Left cardiac atrium (tissue), 4 donors: ENCODE measurements at regions not wholly inside any gene's neighbourhood (a gene's known extent, or its start where the extent isn't known, plus 50 kb on each side); places are given as distances from the start of the nearest gene placed in this dataset.

Experiments used
- ATAC-seq, 2 donors: fragments of 200-7000 bp; cut with Tn5 transposase; one replicate each; pipeline ENCODE4 v1.9.1; 2020; ENCODE audit warnings: mild to moderate bottlenecking in 2 of 2, moderate library complexity in 2 of 2
- DNase-seq: peaks from one replicate; pipeline ENCODE4 v3.0.0-alpha.2; 2020
- intact Hi-C, 2 donors: fragments of 100-400 bp; cut with DNase I; formaldehyde crosslinking; loops; one replicate each; pipeline versions ENCODE4 v1.14.1 to v1.15.1; 2022 to 2023
- donor health status: DM: no; HTN: yes; CAD: no.
- donor health status: DM: no; HTN: yes; CAD: no; lungs with severe emphysema.
- donor health status: DM: yes; HTN: yes; CAD: no.
- donor health status: Dilated cardiomyopathy.

DNA sequence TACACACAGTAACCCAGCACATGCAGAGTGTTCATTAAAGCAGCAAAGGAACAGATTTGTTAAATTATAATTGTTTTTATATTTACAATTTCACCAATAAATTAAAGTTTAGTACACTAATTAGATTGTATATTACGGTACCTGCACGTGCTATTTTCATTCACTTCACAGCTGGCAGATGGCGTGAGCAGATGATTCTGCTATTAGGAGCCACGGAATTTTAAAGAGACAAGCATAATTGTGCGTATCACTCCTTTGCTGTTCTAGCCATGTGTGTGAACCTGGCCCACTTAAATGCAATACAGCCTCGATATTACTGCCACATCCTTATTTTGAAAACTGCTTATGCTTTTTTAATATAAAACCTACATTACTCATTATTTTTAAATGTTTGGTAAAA lies 332.8 kb upstream of the SOX11 start:
- no peak for DNase-seq
- ATAC-seq: no peak
- intact Hi-C loops: no loop called here

DNA sequence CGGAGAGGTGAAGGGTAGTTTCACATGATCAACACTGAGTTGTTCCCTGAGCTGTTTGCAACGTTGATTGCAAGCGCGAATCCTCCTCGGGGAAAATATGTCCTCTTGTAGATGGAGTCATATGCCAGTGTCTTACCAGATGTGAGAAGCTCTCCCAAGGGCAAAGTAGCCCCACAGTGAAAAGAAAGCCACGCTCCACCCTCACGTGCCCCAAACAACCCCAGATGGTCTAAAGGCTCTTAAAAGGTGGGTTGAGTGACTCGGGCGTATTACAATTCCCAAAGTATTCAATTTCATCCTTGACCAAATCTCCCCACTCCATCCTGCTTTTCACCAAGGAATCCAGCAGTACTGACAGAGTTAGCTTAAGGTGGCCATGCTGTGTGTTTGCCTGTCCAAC lies 332.1 kb upstream of the SOX11 start:
- intact Hi-C loops: no loop called here
- no peak for DNase-seq
- no peak for ATAC-seq

DNA sequence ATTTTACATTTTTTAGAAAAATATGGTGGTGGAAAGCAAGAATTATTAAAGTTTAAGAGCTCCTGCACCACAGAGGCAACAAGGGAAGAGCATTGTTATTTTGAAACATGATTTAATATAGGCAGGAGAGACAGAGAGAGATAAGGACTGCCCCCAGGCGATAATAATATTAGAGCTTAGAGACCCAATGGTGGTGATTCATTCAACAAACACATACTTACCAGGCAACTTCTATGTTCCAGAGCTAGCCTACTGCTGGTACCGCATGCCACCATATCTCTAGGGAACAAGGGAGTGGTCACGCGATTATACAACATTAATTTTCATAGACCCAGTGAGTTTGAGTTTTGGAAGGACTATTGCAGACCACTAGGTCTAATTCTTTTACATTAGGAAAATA lies 327.8 kb upstream of the SOX11 start:
- intact Hi-C loops: no loop called here
- ATAC-seq: no peak

DNA sequence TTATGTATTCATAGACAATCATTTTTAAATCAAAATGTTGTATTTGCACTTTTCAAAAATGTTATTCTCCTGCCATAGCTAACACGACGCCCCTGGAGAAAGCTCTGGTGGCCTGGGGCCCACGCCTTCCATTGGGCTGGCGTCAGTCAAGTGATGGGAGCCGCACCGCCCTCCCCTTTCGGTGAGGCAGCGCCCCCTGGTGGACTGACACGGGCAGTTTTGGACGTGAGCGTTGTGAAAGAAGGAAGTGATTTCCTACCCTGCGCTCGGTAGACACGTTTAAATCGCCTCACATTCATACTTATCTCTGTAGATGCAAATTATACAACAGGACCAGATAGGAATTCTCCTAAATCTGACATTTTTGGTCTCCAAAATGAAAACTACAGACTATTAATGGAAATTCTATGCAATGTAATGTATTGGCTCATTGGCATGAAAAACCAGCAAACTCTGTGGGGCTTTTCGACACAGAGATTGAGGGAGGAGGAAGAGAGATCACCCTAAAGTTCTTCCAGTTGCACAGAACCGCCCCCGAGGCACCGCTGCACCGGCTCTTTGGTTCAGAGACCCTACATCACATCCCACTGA lies 326.2 kb upstream of the SOX11 start:
- peak; percentile 83 to 84 for ATAC-seq
- DNase-seq: peak; percentile 59
- intact Hi-C loops: loop anchor here in 1 of 2 donors (5.0 kb wide), 1 partner anchor 1409 kb away; no protein-coding TSS in a partner anchor

More for the DNA sequence above, 327.8 kb upstream of the SOX11 start:
- no peak for DNase-seq

DNA sequence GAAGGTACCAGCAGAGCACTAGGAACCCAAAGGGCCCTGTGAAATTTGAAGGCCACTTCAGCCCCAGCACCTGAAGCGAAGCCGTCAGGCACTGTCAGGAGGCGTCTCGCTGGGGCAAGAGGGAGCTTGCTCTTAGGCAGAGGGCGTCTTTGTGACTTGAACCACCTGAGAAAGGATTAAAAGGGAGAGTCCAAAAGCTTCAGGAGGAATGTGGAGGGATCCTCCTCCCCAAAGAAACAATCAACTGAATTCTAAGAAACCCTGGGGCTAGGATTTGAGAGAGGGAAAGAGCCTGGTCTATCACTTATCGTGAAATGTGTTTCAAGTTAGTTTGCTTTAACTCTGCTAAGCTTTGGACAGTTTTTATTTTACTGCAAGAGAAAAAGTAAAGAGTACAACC lies 324.9 kb upstream of the SOX11 start:
- DNase-seq (no peak), ATAC-seq (no peak)
- intact Hi-C loops: loop anchor here in 1 of 2 donors (5.0 kb wide), 1 partner anchor 1410 kb away; no protein-coding TSS in a partner anchor

DNA sequence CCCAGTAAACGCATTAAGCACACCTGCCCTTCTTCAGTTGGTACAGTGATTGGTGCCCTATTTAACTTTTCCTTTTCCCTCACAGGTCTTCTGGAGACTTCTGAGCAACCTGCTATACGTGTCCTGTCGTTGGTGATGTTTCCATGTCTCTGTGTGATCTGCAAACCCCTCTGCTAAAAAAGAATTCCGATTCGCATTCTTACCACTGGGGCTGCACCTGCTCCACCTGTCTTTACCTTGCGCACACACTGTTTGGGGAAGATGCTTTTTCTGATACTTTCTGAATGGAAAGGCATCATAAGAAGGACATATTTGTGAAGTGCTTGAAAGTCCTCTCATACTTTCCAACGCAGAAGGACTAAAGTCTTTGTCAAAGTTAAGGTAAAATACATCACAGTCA lies 323.9 kb upstream of the SOX11 start:
- intact Hi-C loops: loop anchor here in 1 of 2 donors (5.0 kb wide), 1 partner anchor 1411 kb away; no protein-coding TSS in a partner anchor
- ATAC-seq (no peak), DNase-seq (no peak)

DNA sequence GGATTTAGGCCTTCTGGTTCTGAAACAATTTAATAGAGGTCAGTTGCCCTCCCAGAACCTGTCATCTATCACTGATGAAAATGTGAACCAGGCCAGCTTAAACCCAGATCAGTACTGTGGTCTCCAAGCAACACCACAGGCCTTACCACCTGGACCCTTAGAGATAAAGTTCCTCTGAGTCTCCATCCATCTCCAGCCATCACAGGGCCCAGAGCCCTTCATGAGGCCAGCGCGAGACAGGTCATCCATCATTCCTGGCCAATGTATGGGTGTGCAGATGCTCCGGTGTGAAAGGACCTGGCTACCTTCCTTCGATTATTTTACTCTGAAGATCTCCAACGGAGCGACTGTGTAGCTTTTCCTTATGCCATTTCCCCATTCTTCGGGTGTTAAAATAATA lies 322.7 kb upstream of the SOX11 start:
- intact Hi-C loops: loop anchor here in 1 of 2 donors (5.0 kb wide), 1 partner anchor 1412 kb away; no protein-coding TSS in a partner anchor
- no peak for DNase-seq
- ATAC-seq: no peak

DNA sequence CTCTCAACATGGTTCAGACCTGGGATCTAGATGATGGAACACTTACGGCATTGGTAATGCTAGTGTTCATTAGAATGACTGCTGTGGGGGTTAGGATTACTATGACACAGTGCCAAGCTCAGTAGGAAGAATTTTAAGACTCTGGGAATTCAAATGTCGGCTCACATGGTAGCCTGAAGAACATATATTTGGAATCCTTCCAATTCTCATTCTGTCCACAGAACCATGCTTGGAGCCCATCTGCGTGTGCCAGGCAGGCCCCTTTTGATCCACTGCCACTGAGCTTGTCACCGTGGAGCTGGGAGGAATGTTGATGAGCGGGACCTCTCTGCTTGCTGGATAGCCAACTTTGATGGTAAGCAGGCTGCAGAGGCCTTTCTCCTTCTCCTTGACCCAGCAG lies 322.0 kb upstream of the SOX11 start:
- intact Hi-C loops: no loop called here
- no peak for DNase-seq
- no peak for ATAC-seq

DNA sequence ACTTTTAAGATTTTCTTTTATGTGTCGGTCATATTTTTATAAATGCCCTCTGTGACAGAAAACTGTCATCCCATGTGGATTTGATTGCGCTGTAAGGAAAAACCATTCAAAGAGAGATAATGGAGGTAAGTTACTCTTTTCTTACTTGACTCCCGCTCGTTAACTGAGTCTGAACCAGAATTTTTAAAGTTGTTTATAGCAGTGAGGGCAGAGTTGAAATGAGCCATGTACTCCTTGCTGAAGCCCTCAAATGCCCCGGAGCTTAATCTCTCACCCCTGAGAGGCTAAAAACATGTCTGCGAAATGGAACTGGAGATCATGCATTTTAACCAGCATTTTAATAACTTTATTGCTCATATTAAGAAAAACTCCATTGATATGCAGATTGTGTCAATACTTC lies 320.0 kb upstream of the SOX11 start:
- ATAC-seq (no peak), DNase-seq (no peak)
- intact Hi-C loops: no loop called here

DNA sequence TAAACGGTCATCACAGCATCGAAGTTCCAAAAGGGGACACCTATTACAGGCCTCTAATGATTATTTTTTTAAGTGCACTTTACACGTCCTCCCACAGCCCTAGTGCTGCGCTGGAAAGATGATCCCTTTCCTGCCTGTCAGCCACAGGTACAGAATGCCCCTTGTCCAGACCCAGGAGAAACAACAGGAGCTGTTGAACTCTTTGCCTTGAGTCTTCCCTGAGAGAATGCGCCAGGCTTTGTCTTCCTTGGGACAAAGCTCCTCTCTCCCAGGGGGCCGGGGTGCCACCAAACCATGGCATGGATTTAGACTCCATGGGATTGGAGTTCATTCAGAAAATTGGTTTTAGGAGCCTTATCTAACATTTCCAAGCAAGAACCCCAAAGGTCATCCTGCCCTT lies 319.0 kb upstream of the SOX11 start:
- intact Hi-C loops: no loop called here
- DNase-seq (no peak), ATAC-seq (no peak)

DNA sequence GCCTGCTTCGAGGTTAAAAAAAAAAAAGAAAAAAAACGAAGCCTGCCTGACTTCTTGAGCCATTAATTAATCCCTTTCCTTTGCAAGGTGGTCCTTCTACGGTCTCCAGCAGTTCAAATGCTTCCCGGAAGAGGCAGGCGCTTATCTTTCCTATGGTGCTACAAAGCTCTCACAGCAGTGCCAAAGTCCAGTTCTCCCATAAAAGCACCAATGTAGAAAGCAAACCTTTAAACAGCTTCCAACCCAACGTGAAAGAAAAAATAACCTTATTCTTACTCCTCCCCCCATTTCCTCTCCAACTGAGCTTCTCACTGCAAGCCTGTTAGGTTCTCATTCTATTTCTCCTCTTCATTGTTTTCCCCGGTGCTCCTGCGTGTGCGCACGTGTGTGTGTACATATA lies 317.4 kb upstream of the SOX11 start:
- no peak for ATAC-seq
- DNase-seq: no peak
- intact Hi-C loops: no loop called here

DNA sequence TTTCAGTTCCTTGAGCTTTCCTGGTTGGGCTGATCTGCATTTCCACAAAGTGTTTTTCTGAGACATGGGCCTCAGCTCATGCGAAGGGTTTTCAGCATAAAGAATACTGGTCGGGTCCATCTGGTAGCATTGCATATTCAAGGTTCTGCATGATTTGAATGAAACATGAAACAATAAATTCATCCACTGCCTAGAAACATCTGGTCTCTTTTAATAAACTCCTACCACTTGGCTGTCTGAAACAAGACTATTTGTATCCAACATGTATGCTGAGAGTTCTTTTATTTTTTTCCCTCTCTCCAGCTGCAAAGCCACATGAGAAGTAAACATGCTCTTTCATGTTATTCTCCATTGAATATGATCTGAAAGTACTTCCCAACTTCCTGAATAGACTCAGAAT lies 314.9 kb upstream of the SOX11 start:
- ATAC-seq (no peak), DNase-seq (no peak)
- intact Hi-C loops: no loop called here

DNA sequence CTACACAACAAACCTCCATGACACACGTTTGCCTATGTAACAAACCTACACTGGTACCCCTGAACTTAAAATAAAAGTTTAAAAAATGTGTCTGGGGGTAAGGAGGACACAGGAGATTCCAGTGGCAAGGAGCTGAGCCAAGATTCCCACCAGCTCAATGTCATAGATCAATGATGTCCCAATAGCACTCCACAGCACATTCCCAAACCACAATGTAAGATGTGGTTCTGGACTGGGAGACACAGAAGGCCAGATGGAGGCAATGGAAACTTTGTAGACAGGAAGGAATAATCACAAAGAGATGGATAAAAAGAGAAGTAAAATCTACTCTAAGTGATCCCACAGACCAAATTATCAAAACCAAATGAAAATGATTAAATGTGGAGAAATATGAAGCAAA lies 312.4 kb upstream of the SOX11 start:
- no peak for DNase-seq
- ATAC-seq: no peak
- intact Hi-C loops: no loop called here

DNA sequence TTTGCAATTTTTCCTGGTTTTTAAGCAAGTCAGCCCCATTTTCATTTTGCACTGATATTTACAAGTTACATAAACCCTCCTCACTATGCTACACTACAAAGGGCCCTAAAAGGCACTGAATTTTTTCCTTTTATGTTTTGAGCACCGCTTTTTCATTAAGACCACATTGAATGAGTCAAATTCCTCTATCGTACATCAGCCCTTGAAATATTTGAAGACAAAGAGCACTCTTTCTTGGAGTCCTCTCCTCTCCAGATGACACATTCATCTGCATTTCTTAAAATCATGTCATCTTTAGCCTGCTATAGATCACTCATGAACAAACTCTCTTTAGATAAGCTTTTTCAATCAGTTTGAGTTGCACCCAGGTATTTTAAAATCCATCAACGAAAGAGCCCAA lies 306.6 kb upstream of the SOX11 start:
- intact Hi-C loops: no loop called here
- ATAC-seq (no peak), DNase-seq (no peak)

DNA sequence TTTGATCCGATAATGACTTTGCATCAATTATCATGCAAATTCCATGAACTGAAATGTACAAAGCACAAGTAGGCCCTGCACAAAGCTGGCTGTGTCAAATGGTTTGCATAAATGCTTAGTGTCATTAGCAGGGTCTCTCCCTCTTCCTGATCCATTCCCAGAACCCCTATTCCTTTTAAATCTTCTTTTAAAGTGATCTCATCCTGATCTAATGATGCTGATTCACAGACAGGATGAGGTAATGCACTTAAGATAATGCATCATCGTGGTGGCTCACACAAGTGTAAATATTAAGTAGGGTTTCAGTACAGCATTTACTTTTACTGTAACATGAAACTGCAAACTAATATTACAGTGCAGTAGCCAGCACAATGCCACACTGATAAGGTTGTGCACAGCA lies 304.8 kb upstream of the SOX11 start:
- ATAC-seq (no peak), DNase-seq (no peak)
- intact Hi-C loops: no loop called here

DNA sequence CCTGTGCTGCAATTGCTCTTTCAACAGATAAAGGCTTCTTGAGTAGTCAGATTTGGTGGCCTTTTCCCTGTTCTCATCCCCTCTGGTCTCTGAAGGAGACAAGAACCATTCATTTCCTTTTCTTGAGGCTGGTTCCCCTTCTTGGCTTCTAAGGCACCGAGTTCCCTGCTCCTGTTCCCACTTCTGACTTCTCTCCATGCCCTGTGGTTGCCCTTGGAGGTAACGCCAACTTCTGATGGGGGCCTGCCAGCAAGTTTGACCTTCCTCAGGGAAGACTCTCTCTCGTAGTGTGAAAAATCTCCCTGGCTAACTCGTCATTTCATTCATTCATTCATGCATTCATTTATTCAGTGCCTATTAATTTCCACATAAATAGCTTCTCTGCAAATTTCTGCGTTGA lies 302.4 kb upstream of the SOX11 start:
- intact Hi-C loops: no loop called here
- ATAC-seq: peak in 1 of 2 donors; percentile 32
- no peak for DNase-seq

DNA sequence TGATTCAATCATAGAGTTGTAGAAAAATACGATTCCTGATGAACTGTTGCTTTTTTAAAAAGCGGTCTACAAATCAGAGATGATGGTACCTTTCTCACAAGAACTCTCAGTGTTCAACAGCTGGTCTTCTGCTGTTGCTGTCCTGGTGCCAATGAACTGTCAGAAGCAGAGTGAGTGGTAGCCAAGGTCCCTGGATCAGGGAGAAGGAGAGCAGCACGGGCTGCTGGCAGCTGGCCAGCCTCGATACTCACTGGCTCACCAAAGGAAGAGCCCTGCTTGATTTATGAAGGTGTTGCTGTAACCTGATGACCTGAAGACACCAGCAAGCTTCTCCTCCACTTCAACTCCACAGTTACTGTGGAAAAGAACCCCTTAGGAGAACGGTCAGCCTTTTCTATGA lies 300.8 kb upstream of the SOX11 start:
- intact Hi-C loops: no loop called here
- peak; percentile 47 to 86 for ATAC-seq

DNA sequence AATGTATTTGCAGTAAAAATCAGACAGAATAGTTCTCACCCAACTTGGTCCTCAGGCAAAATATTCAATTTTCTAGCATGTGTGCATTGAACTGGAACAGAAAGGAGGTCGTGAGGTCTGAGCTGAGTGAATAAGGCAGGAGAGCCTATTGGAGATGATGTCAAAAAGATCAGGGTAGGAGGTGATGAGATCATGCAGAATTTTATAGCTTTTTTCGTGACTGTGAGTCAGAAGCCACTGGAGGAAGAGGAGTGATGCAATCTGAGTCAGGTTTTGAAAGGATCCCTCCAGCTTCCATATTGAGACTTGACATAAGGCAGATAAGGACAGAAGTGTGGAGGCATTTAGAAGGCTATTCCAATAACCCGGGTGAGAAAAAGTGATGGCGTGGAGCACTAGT lies 299.5 kb upstream of the SOX11 start:
- intact Hi-C loops: no loop called here
- DNase-seq: no peak
- ATAC-seq: peak in 1 of 2 donors; percentile 45

More for the DNA sequence above, 300.8 kb upstream of the SOX11 start:
- peak; percentile 44 for DNase-seq

DNA sequence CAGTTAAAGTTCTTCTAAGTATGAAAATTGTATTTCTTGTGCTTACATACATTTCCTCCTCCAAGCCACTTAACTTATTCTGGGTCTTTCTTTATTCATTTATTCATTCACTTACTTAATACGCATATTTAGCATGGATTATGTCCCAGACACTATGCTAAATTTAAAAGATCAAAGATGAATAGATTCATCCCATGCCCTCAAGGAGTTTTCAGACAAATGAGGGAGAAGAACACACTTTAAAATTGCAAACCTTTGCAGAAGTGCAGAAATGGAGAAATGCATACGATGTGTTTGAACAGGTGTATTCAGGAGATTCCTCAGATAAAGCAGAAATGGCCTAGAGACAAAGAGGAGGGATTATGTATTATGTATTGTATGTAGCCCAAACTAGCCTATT lies 298.7 kb upstream of the SOX11 start:
- intact Hi-C loops: no loop called here
- ATAC-seq: no peak
- no peak for DNase-seq

DNA sequence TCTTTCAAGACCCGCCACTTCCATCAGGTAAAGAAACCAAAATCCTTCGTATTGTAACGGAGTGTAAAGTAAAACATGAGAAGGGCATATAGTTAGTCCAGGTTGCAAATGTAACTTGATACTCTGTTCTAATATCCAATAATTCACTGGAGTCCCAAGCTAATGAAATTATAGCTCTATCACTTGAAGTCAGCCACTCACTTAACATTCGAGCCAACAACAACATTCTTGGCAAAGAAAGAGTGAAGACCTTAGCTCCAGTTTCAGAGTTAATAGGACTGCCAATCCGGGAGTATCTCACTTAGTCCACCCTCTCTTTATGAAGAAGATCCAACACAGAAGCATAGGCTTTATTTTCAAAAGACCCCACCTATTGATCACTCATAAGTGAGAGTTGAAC lies 298.0 kb upstream of the SOX11 start:
- DNase-seq (no peak), ATAC-seq (no peak)
- intact Hi-C loops: no loop called here

DNA sequence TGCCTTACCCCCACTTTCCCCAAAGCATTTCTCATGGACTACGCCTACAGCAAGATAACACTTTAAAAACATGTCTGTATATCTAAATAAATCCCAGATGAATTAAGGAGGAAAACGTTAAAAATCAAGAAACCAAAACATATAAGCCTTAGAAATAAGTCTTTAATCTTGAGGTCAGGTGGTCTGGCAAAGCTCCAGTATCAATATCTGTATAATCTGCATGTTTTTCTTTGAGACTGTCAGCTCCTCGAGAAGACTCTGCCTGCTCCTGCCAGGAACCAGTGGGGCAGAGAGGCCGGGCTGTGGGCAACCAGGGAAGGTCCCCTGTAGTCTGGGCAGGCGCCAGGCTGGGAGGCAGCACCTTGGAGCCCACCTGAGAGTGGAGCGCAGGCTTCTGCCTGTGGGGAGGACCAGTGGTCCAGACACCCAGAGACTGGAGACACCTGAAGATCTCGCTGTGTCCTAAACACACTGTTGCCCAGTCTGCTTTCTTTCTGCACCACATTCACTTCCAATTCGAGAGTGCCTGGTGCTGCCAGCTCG lies 291.0 kb upstream of the SOX11 start:
- ATAC-seq: no peak
- intact Hi-C loops: no loop called here
- DNase-seq: no peak
